IMR-90 (cell line): ENCODE measurements at regions not wholly inside any gene's neighbourhood (a gene's known extent, or its start where the extent isn't known, plus 50 kb on each side); places are given as distances from the start of the nearest gene placed in this dataset.

Experiments
- BHLHE40 ChIP-seq: fragments of 150-350 bp; IDR thresholded peaks from 2 replicates; pipeline ENCODE4 v1.6.1; 2016; ENCODE audit warnings: mild to moderate bottlenecking, low read depth, low read length
- CEBPB ChIP-seq: IDR thresholded peaks from 2 replicates; pipeline ENCODE4 v1.6.1; 2012; ENCODE audit warnings: low read depth, low read length, improper control_type of control experiment
- CTCF ChIP-seq: conservative IDR thresholded peaks from 2 replicates; pipeline ENCODE4 v1.5.1; 2012; ENCODE audit warnings: mild to moderate bottlenecking, low read depth, low read length, improper control_type of control experiment
- ELK1 ChIP-seq: fragments of 150-350 bp; IDR thresholded peaks from 2 replicates; pipeline ENCODE4 v1.6.1; 2016; ENCODE audit warnings: low read depth, mild to moderate bottlenecking, low read length, moderate library complexity, borderline replicate concordance
- FOS ChIP-seq: fragments of 150-350 bp; IDR thresholded peaks from 2 replicates; pipeline ENCODE4 v1.6.1; 2016; ENCODE audit warnings: low read depth, low read length
- POLR2A ChIP-seq: IDR thresholded peaks from 2 replicates; pipeline ENCODE4 v1.6.1; 2012; ENCODE audit warnings: mild to moderate bottlenecking, low read depth, low read length
- RAD21 ChIP-seq: IDR thresholded peaks from 2 replicates; pipeline ENCODE4 v1.6.1; 2012; ENCODE audit warnings: low read length, improper control_type of control experiment
- RCOR1 ChIP-seq: IDR thresholded peaks from 2 replicates; pipeline ENCODE4 v1.6.1; 2012; ENCODE audit warnings: mild to moderate bottlenecking, low read length, improper control_type of control experiment; ENCODE audit not compliant: insufficient replicate concordance
- RFX5 ChIP-seq: IDR thresholded peaks from 2 replicates; pipeline ENCODE4 v1.8.0; 2012; ENCODE audit warnings: low read depth, mild to moderate bottlenecking, low read length, moderate library complexity
- USF2 ChIP-seq: fragments of 150-350 bp; IDR thresholded peaks from 2 replicates; pipeline ENCODE4 v1.6.1; 2017; ENCODE audit warnings: mild to moderate bottlenecking, antibody characterized with exemption, low read length, low read depth

- TF ChIP-seq RAD21 = no peak
- no peak for TF ChIP-seq USF2
- TF ChIP-seq CTCF = no peak
- TF ChIP-seq CEBPB = no peak
- TF ChIP-seq POLR2A = no peak
- peak; percentile 90 for TF ChIP-seq BHLHE40
- no peak for TF ChIP-seq RFX5
- TF ChIP-seq RCOR1 = peak; percentile 19
- no peak for TF ChIP-seq FOS
- TF ChIP-seq ELK1 = no peak
These were observed 57.2 kb upstream of the ARHGAP18 start for GRCh38 chr6:129766959-129767728.
